ENCODE measurements at regions not wholly inside any gene's neighbourhood (a gene's known extent, or its start where the extent isn't known, plus 50 kb on each side); places are given as distances from the start of the nearest gene placed in this dataset.
"Not testable (repeated sequence)": the region's sequence is repeated elsewhere in the genome, so short reads cannot be mapped to it uniquely, and the experiment has no call there.

- no peak for DNase-seq
These were observed 106.9 kb upstream of the BET1 start for GRCh38 chr7:94111009-94111408.

- no peak for DNase-seq
These were observed 111.2 kb upstream of the BET1 start for GRCh38 chr7:94115316-94115715.

- no peak for DNase-seq
These were observed 119.0 kb upstream of the BET1 start for GRCh38 chr7:94123136-94123535.

- no peak for DNase-seq
These were observed 122.9 kb upstream of the BET1 start for GRCh38 chr7:94127026-94127425.

GRCh38 chr7:94128072-94128471, 123.9 kb upstream of the BET1 start:
- no peak for DNase-seq

- no peak for DNase-seq
These were observed 125.4 kb upstream of the BET1 start for GRCh38 chr7:94129443-94130140.

GRCh38 chr7:94130716-94131115, 126.6 kb upstream of the BET1 start:
- no peak for DNase-seq

GRCh38 chr7:94133460-94133859, 129.3 kb upstream of the BET1 start:
- DNase-seq: no peak

GRCh38 chr7:94135180-94135579, 131.0 kb upstream of the BET1 start:
- DNase-seq: no peak

GRCh38 chr7:94142281-94142680, 138.1 kb upstream of the BET1 start:
- DNase-seq: no peak

GRCh38 chr7:94145602-94146001, 141.4 kb upstream of the BET1 start:
- DNase-seq: no peak

- DNase-seq: no peak
These were observed 142.3 kb upstream of the BET1 start for GRCh38 chr7:94146408-94146807.

- DNase-seq: no peak
These were observed 145.8 kb upstream of the BET1 start for GRCh38 chr7:94149789-94150545.

- no peak for DNase-seq
These were observed 150.0 kb upstream of the BET1 start for GRCh38 chr7:94154182-94154581.

GRCh38 chr7:94154858-94155257, 150.7 kb upstream of the BET1 start:
- no peak for DNase-seq

GRCh38 chr7:94157659-94158306, 153.6 kb upstream of the BET1 start:
- DNase-seq: not testable (repeated sequence)

- DNase-seq: no peak
These were observed 156.7 kb upstream of the BET1 start for GRCh38 chr7:94160719-94161435.

GRCh38 chr7:94161476-94161875, 157.3 kb upstream of the BET1 start:
- DNase-seq: no peak

- no peak for DNase-seq
These were observed 165.5 kb upstream of the BET1 start for GRCh38 chr7:94169682-94170081.

- DNase-seq: no peak
These were observed 166.7 kb upstream of the BET1 start for GRCh38 chr7:94170836-94171235.

- no peak for DNase-seq
These were observed 169.3 kb upstream of the BET1 start for GRCh38 chr7:94173436-94173835.

GRCh38 chr7:94174375-94174774, 170.2 kb upstream of the BET1 start:
- DNase-seq: no peak

GRCh38 chr7:94174956-94175355, 170.8 kb upstream of the BET1 start:
- no peak for DNase-seq
